GM19468 (cell line): ENCODE measurements at regions not wholly inside any gene's neighbourhood (a gene's known extent, or its start where the extent isn't known, plus 50 kb on each side); places are given as distances from the start of the nearest gene placed in this dataset.
"Not testable (repeated sequence)": the region's sequence is repeated elsewhere in the genome, so short reads cannot be mapped to it uniquely, and the experiment has no call there.

Experiments used
- ATAC-seq: cut with Tn5 transposase; IDR thresholded peaks from one replicate; pipeline ENCODE4 v1.9.1; 2021; ENCODE audit warnings: mild to moderate bottlenecking, moderate library complexity, moderate number of reproducible peaks; ENCODE audit not compliant: unreplicated experiment; ENCODE audit errors: extremely low read depth

- ATAC-seq: no peak
These were observed 234.8 kb downstream of the CSNK1G3 start for GRCh38 chr5:123746683-123747360.

DNA sequence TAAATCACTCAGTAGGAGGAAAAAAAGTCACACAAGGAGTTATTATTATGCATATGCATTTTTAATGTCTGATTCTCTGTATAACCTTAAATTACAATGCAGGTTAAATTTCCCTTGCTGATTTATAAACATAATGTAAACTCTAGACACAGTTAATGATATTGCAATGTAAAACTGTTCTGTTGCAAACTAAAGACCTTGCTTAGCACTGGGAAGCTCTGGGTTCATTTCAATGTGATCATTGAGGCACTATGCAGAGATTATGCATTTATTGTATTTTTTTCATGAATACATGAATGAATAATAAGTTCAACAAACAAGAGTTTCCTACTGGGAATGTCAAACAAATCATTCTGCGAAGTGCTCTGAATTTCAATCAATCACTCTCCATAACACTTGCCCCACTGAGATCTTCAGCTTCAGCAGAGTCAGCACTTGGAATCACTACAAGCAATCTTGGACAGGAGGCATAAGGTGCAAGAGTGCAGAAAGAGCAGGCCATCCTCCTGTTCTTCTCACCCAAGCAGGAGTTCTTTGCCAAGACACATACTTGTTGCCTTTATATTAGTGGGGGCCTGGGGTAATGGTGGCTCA lies 232.1 kb downstream of the CSNK1G3 start:
- no peak for ATAC-seq

DNA sequence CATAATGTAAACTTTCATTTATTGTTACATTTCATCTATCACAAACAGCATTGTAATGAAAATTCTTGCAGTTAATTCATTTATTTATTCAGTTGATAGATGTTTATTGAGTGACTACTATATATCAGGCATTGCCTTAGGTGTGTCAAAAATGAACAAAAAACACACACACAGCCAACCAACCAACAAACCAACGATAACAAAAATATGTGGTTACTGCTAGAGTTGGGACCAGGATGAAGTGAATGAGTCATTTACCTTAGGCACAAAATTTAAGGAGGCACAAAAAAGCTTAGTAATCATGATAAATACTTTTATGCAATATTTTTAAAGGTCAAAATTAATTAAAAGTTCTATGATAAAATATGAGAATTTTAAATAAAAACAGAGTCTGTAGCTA lies 223.4 kb downstream of the CSNK1G3 start:
- ATAC-seq: no peak

GRCh38 chr5:123732257-123732656 lies 220.3 kb downstream of the CSNK1G3 start:
- ATAC-seq: no peak

DNA sequence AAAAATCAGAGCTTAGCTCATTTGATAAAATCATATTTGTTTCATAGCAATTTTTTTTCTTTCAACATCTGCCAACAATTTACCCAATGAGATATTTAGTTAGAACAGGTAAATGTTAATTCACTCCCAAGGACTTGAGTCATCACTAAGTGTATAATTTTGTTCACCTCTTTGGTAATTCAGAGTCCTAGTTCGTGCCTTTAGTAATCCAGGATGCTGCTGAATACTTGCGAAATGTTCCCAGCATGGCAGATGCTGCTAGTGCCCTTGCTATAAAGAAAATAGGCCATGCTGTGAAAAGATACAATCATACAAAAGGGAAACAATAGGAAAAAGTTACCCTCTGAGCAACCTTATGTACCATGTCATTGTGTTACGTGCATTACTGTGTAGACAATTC lies 210.5 kb downstream of the CSNK1G3 start:
- no peak for ATAC-seq

DNA sequence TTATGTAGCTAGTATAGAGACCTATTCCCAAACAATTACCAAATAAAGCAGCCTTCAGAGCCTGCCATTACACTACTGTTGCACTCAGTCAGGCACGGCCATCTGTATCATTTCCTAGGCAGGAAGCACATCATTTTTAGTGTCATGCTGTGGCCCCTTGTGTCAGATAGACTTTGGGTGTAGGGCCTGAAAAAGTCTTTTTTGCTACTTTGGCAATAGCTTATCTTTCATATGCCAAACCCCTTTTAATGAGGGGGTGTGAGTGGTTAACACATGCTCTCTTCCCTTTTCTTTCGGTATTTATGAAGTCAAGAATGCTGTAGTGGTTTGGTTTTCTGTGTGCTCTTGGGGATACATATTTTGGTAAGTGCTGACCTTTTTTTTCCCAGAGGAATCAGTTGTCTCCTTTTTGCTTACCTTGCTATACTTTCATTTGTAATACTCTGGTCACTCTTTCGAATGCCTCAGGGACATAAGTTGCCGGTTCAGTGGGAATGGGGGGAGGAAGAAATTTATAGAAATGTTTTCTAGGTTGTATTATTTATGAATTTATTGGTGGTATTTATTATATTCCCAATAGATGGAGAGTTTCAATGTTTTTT lies 209.8 kb downstream of the CSNK1G3 start:
- no peak for ATAC-seq

GRCh38 chr5:123720955-123721354 lies 209.0 kb downstream of the CSNK1G3 start:
- ATAC-seq: no peak

- no peak for ATAC-seq
These were observed 208.4 kb downstream of the CSNK1G3 start for GRCh38 chr5:123720339-123720738.

GRCh38 chr5:123719004-123719403 lies 207.0 kb downstream of the CSNK1G3 start:
- ATAC-seq: no peak

- ATAC-seq: no peak
These were observed 206.3 kb downstream of the CSNK1G3 start for GRCh38 chr5:123718238-123718637.

GRCh38 chr5:123717139-123717538 lies 205.2 kb downstream of the CSNK1G3 start:
- no peak for ATAC-seq

DNA sequence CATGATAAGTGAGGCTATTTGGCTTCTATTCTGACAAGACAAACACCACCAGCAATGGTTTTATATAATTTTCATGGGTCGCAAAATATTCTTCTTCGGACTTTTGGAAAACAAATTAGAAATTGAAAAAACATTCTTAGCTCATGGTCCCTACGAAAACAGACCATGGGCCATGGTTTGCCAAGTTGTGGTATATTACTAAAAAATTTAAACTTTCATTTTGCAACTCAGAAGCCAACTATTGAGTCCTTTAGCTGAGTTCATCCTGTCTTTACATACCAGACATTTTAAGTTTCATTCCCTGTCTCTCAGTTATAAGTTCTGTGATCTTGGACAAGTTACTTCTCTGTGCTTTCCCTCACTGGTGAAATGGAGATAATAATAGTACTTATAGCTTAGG lies 198.1 kb downstream of the CSNK1G3 start:
- ATAC-seq: no peak

DNA sequence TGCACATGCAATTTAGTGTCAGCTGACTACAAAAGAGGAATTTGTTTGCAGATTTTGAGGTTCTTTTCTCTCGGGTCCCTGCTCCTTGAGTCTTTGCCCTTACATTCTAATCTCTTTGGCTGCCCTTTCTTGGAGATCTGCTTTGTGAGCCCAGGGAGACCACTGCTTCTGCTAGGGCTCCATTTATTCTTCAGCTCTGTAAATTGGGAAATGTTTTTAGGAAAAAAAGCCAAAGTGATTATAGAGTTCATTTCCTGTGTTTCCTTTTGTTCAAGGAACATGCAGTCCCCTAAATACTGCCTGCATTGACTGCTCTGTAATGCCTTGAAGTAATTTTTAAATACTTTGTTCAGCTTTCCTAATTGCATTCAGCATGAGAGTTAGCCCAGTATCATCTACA lies 197.4 kb downstream of the CSNK1G3 start:
- ATAC-seq: no peak

DNA sequence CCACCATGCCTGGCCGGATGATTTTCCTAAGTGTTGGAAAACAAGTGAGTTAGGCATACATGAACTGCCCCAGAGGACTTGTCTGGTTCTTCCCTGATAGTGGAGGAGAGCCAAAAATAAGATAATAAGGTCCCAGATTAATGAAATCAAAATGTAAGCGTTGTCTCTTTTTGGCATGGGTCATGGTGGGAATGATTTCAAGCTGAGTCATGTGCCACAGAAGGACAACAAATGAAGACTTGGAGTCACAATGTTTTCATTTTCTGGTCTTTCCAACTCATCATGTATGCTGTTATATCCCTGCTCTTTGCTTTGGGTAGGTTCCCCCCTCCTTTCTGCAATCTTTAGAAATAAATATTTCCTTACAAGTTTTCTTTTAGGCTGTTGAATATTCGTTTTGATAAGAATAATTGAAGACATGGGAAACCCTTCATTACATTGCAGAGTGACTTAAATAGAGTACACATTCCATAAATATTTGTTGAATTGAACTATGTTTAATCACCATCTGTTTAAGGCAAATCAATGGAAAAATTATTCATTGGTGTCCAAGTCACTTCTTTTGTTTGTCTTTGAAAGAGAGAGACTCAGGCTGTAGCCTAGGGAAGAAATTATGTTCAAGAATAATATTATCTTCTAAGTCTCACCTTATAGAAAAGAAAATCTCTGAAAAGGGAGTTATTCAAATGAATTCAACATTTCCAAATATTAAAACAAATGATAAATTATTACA lies 196.3 kb downstream of the CSNK1G3 start:
- ATAC-seq: no peak

DNA sequence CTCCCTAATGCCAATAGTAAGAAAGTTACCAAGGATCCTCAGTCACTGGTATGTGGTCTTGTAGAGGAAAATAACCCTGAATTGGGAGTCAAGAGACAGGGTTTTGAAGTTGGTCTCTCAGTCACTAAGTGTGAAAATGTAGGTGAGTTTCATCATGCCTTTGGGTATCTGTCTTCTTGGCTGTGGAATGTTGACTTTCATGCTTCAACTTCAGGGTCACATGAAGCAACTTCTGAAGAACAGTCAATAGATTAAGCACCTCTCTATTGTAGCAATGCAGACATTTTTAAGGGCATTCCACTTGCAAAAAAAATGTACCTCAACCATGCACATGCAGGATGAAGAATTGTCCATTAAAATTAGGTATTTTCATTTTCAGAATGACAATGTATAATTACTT lies 194.6 kb downstream of the CSNK1G3 start:
- ATAC-seq: no peak

DNA sequence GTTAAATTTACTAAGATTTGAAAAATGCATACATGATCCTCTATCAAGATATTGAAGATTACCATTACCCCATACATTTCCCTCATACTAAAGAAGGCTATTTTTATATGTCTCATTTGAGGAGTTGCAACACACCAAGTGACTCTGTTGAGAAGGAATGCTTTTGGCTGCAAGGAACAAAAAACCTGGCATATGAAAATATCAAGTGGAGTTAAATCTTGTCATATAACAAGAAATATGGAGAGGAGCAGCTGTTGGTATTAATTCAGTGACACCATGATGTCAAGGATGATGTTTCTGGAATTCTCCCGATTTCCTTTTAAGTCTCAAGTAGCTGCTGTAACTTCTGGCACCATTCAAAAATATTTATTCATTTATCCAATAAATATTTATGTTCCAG lies 193.8 kb downstream of the CSNK1G3 start:
- no peak for ATAC-seq

- no peak for ATAC-seq
These were observed 189.7 kb downstream of the CSNK1G3 start for GRCh38 chr5:123701511-123702200.

DNA sequence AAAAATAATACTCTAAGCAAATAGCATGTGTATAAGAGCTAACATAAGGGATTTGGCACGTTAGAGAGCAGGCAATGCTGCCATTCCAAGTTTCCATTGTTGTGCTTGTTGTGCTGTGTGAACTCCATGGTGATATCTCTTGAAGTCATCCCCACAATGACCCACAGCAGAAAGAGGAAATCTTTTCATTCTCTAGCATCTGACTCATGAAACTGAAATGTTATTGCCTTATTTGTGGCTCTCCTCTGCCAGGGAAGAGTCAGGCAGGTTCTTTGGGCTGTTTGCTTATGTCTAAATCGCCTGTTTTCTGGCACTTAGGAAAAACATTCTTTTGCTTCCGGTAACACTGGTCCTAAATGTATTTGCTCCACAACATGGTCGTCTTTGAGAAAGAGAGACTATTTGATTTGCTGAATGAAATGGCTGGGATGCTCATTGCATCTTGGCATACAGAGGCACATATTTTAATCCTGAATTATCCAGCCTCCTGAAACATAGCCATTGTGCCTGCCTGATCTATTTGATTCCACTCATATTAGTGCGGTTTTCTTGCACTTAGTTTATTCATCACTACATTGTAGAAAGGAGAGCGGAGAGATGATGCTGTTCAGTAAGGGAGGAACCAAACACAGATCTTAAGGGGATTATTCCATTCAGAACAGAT lies 188.8 kb downstream of the CSNK1G3 start:
- ATAC-seq: no peak

DNA sequence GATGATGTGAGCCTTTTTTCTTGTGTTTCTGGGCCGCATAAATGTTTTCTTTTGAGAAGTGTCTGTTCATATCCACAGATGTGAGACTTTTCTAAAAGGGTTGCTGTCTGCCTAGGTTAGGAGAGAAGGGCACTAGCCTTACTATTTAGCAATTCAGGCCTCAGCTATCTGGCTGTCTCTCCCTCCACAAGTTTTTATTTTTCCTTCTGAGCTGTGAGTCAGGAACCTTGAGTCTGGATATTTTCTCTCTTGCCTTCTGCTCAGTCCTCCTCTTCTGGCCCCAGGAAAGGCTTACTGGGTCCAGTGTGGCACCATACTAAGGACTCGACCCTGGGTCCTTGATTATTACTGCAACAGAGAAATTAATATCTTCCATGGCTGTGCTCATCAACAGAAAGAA lies 187.6 kb downstream of the CSNK1G3 start:
- ATAC-seq: no peak

DNA sequence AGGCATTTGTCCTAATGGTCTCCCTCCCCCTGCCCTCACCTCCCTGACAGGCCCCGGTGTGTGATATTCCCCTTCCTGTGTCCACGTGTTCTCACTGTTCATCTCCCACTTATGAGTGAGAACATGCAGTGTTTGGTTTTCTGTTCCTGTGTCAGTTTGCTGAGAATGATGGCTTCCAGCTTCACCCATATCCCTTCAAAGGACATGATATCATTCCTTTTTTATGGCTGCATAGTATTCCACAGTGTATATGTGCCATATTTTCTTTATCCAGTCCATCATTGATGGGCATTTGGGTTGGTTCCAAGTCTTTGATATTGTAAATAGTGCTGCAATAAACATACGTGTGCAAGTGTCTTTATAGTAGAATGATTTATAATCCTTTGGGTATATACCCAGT lies 187.0 kb downstream of the CSNK1G3 start:
- not testable (repeated sequence) for ATAC-seq
